IMR-90 (cell line): ENCODE measurements at regions not wholly inside any gene's neighbourhood (a gene's known extent, or its start where the extent isn't known, plus 50 kb on each side); places are given as distances from the start of the nearest gene placed in this dataset.
"Not testable (repeated sequence)": the region's sequence is repeated elsewhere in the genome, so short reads cannot be mapped to it uniquely, and the experiment has no call there.

Experiments used
- ATAC-seq: fragments of 200-7000 bp; cut with Tn5 transposase; 2 replicates; pipeline ENCODE4 v1.9.1; 2020; ENCODE audit warnings: low read depth, mild to moderate bottlenecking, moderate library complexity
- BruUV-seq: library from RNA; stranded (reverse); fragments of 400-500 nt; replicated peaks from 2 replicates; lab custom pipeline; 2021; lab: Mats Ljungman, UMichigan
- CTCF ChIA-PET: fragments of 300-600 bp; formaldehyde crosslinking; extraction: SDS; loops from one replicate; lab custom pipeline; 2021; ENCODE audit warnings: antibody characterized with exemption; lab: Yijun Ruan, JAX
- POLR2A ChIA-PET: fragments of 300-600 bp; sonication (Branson Sonifier 250); formaldehyde crosslinking; loops from one replicate; lab custom pipeline; 2022; ENCODE audit warnings: antibody characterized with exemption; ENCODE audit not compliant: unreplicated experiment; lab: Charles Lee
- DNase-seq: peaks from one replicate; pipeline ENCODE4 v3.0.0; 2013
- H2AFZ ChIP-seq: replicated peaks from 2 replicates; pipeline ENCODE3; 2013; ENCODE audit warnings: low read length, mild to moderate bottlenecking; ENCODE audit not compliant: poor library complexity
- H2AK5ac ChIP-seq: 2 replicates; pipeline ENCODE4 v1.6.1; 2013; ENCODE audit warnings: low read depth, low read length, inconsistent platforms
- H2AK9ac ChIP-seq: replicated peaks from 2 replicates; pipeline ENCODE3; 2013; ENCODE audit warnings: mild to moderate bottlenecking, low read depth, low read length, moderate library complexity; ENCODE audit not compliant: poor library complexity
- H2BK120ac ChIP-seq: 2 replicates; pipeline ENCODE4 v1.6.1; 2013; ENCODE audit warnings: low read depth, low read length, inconsistent platforms
- H2BK15ac ChIP-seq: 3 replicates; pipeline ENCODE4 v1.6.1; 2013; ENCODE audit warnings: low read depth, low read length, inconsistent platforms
- H2BK20ac ChIP-seq: 2 replicates; pipeline ENCODE4 v1.6.1; 2013; ENCODE audit warnings: low read depth, mild to moderate bottlenecking, inconsistent platforms, low read length, moderate library complexity
- H2BK5ac ChIP-seq: 2 replicates; pipeline ENCODE4 v1.6.1; 2013; ENCODE audit warnings: mild to moderate bottlenecking, low read depth, low read length, inconsistent platforms; ENCODE audit not compliant: poor library complexity, severe bottlenecking
- H3K14ac ChIP-seq: replicated peaks from 2 replicates; pipeline ENCODE4 v1.6.1; 2013; ENCODE audit warnings: low read depth, low read length, inconsistent platforms
- H3K18ac ChIP-seq: 2 replicates; pipeline ENCODE4 v1.6.1; 2013; ENCODE audit warnings: low read depth, low read length, control low read depth
- H3K23ac ChIP-seq: 2 replicates; pipeline ENCODE4 v1.6.1; 2013; ENCODE audit warnings: low read depth, low read length, inconsistent platforms
- H3K27ac ChIP-seq: 2 replicates; pipeline ENCODE4 v1.5.1; 2013; ENCODE audit warnings: mild to moderate bottlenecking, control low read depth, low read length; ENCODE audit not compliant: insufficient read depth
- H3K27me3 ChIP-seq: 2 replicates; pipeline ENCODE4 v1.6.1; 2013; ENCODE audit warnings: low read length; ENCODE audit not compliant: control insufficient read depth, insufficient read depth
- H3K36me3 ChIP-seq: 2 replicates; pipeline ENCODE4 v1.6.1; 2013; ENCODE audit warnings: low read length, mixed read lengths; ENCODE audit not compliant: control insufficient read depth, insufficient read depth
- H3K4ac ChIP-seq: 2 replicates; pipeline ENCODE4 v1.6.1; 2013; ENCODE audit warnings: low read depth, low read length, inconsistent platforms
- H3K4me1 ChIP-seq: 2 replicates; pipeline ENCODE4 v1.6.1; 2013; ENCODE audit warnings: low read length, mixed read lengths; ENCODE audit not compliant: control insufficient read depth, insufficient read depth
- H3K4me2 ChIP-seq: 2 replicates; pipeline ENCODE4 v1.6.1; 2013; ENCODE audit warnings: low read depth, mild to moderate bottlenecking, control low read depth, low read length, moderate library complexity
- H3K4me3 ChIP-seq: 2 replicates; pipeline ENCODE4 v1.5.1; 2013; ENCODE audit warnings: low read depth, mild to moderate bottlenecking, control low read depth, low read length, moderate library complexity; ENCODE audit not compliant: insufficient read depth
- H3K56ac ChIP-seq: 2 replicates; pipeline ENCODE4 v1.6.1; 2013; ENCODE audit warnings: low read length, inconsistent platforms; ENCODE audit not compliant: insufficient read depth; ENCODE audit errors: extremely low read depth
- H3K79me1 ChIP-seq, 2 experiments: 2 replicates each; pipeline ENCODE4 v1.6.1; 2013; ENCODE audit warnings: low read length in 2 of 2, inconsistent platforms in 1 of 2, low read depth in 1 of 2
- H3K9ac ChIP-seq: 2 replicates; pipeline ENCODE4 v1.6.1; 2013; ENCODE audit warnings: low read depth, low read length, control low read depth
- H3K9me1 ChIP-seq: 2 replicates; pipeline ENCODE4 v1.6.1; 2013; ENCODE audit warnings: low read length, inconsistent platforms; ENCODE audit not compliant: insufficient read depth
- H3K9me3 ChIP-seq: 2 replicates; pipeline ENCODE4 v1.6.1; 2013; ENCODE audit warnings: low read length; ENCODE audit not compliant: control insufficient read depth, insufficient read depth
- H4K20me1 ChIP-seq: 2 replicates; pipeline ENCODE4 v1.6.1; 2013; ENCODE audit warnings: low read length, inconsistent platforms; ENCODE audit not compliant: insufficient read depth
- H4K5ac ChIP-seq: 2 replicates; pipeline ENCODE4 v1.6.1; 2013; ENCODE audit warnings: mild to moderate bottlenecking, low read depth, low read length, control low read depth
- H4K8ac ChIP-seq, 2 experiments: 2 replicates each; pipeline ENCODE4 v1.6.1; 2013; ENCODE audit warnings: low read depth in 2 of 2, low read length in 2 of 2, control low read depth in 1 of 2, inconsistent platforms in 1 of 2
- H4K91ac ChIP-seq: 2 replicates; pipeline ENCODE4 v1.6.1; 2013; ENCODE audit warnings: low read depth, low read length, inconsistent platforms; ENCODE audit not compliant: insufficient read depth
- WGBS, 2 experiments: methylation state at CpG; one replicate each; pipeline versions ENCODE4 v1.1.5 to v1.1.7; 2013; ENCODE audit warnings: missing lambda C conversion rate in 2 of 2; ENCODE audit not compliant: insufficient read length in 1 of 2; ENCODE audit errors: extremely low coverage in 2 of 2; 5-methylcytosine and 5-hydroxymethylcytosine counted together
- dilution Hi-C: fragments of 300-500 bp; cut with HindIII; formaldehyde crosslinking; loops from one replicate; pipeline ENCODE4 v1.14.3; 2018; ENCODE audit warnings: low sequenced_read_pairs; ENCODE audit not compliant: unreplicated experiment
- in situ Hi-C: fragments of 300-500 bp; cut with MboI; formaldehyde crosslinking; loops from 3 replicates; pipeline ENCODE4 v1.14.3; 2019; ENCODE audit warnings: low sequenced_read_pairs, inconsistent platforms, mixed read lengths
- intact Hi-C: fragments of 100-400 bp; cut with micrococcal nuclease; formaldehyde crosslinking; loops from 2 replicates; pipeline ENCODE4 v1.10.0; 2022

- dilution Hi-C loops, ATAC-seq, CTCF ChIA-PET, POLR2A ChIA-PET, H3K18ac ChIP-seq, H3K27me3 ChIP-seq, H3K4me1 ChIP-seq, H2BK120ac ChIP-seq, H3K4me3 ChIP-seq, H3K4me2 ChIP-seq, DNase-seq, intact Hi-C loops, H2BK5ac ChIP-seq, H3K14ac ChIP-seq, BruUV-seq, H4K8ac ChIP-seq, H2BK15ac ChIP-seq, H4K91ac ChIP-seq, H2BK20ac ChIP-seq, H3K23ac ChIP-seq, H3K79me1 ChIP-seq, H4K5ac ChIP-seq, H4K20me1 ChIP-seq, H3K9ac ChIP-seq, H2AFZ ChIP-seq, H3K27ac ChIP-seq, H3K9me3 ChIP-seq, H3K9me1 ChIP-seq, H3K36me3 ChIP-seq, H3K56ac ChIP-seq, H2AK5ac ChIP-seq, H3K4ac ChIP-seq, in situ Hi-C loops, H2AK9ac ChIP-seq: not testable (repeated sequence)
- no CpG with 5 or more reads among the region's 1 CpG for WGBS, 2 experiments
Measured at GRCh38 chrX:85703233-85703632, 323.8 kb upstream of the POF1B start.
